SK-N-SH (cell line): ENCODE measurements at regions not wholly inside any gene's neighbourhood (a gene's known extent, or its start where the extent isn't known, plus 50 kb on each side); places are given as distances from the start of the nearest gene placed in this dataset.
A peak's percentile ranks its signal among the peaks of the same experiment; 100 is the strongest.

Experiments
- CTCF ChIA-PET: fragments of 300-600, 350-600 bp; formaldehyde crosslinking; extraction: SDS; loops from one replicate; lab custom pipeline; 2021; lab: Yijun Ruan, JAX
- POLR2A ChIA-PET: fragments of 350-600 bp; sonication (Branson Sonifier 250); formaldehyde crosslinking; extraction: SDS; loops from one replicate; lab custom pipeline; 2020; ENCODE audit warnings: antibody characterized with exemption, inconsistent platforms; lab: Yijun Ruan, JAX
- DNase-seq: peaks from one replicate; pipeline ENCODE4 v3.0.0; 2012
- H2AFZ ChIP-seq: fragments of 200-600 bp; sonication (generic); 2 replicates; pipeline ENCODE4 v1.8.1; 2016; ENCODE audit warnings: antibody characterized with exemption, mild to moderate bottlenecking, low read depth
- H3F3A ChIP-seq: fragments of 200-600 bp; sonication (generic); replicated peaks from 2 replicates; pipeline ENCODE3; 2016; ENCODE audit warnings: antibody characterized with exemption, mild to moderate bottlenecking; ENCODE audit not compliant: insufficient read depth
- H3K27ac ChIP-seq, 2 experiments: fragments of 200-500 bp in 1 of 2; fragments of 200-600 bp in 1 of 2; sonication (Bioruptor generic) in 1 of 2; sonication (generic), shearing (Covaris generic) in 1 of 2; 2 replicates each; pipeline versions ENCODE4 v1.5.1 to v1.6.1; 2014 to 2016; ENCODE audit warnings: low read depth in 2 of 2, inconsistent platforms in 1 of 2, low read length in 1 of 2, mild to moderate bottlenecking in 1 of 2, mixed read lengths in 1 of 2
- H3K27me3 ChIP-seq: fragments of 200-600 bp; sonication (generic), shearing (Covaris generic); 2 replicates; pipeline ENCODE4 v1.6.1; 2016; ENCODE audit warnings: mixed run types; ENCODE audit not compliant: insufficient read depth
- H3K36me3 ChIP-seq, 2 experiments: fragments of 200-500 bp in 1 of 2; fragments of 200-600 bp in 1 of 2; sonication (Bioruptor generic) in 1 of 2; sonication (generic) in 1 of 2; replicated peaks in 1 of 2; 2 replicates each; pipeline versions ENCODE3 to v1.5.1; 2014 to 2016; ENCODE audit warnings: low read length in 1 of 2, mild to moderate bottlenecking in 1 of 2; ENCODE audit not compliant: insufficient read depth in 2 of 2, control insufficient read depth in 1 of 2
- H3K4me1 ChIP-seq, 2 experiments: fragments of 200-500 bp in 1 of 2; fragments of 200-600 bp in 1 of 2; sonication (Bioruptor generic) in 1 of 2; sonication (generic), shearing (Covaris generic) in 1 of 2; 2 replicates each; pipeline versions ENCODE4 v1.5.1 to v1.6.1; 2014 to 2016; ENCODE audit warnings: low read depth in 1 of 2, low read length in 1 of 2, mixed run types in 1 of 2; ENCODE audit not compliant: insufficient read depth in 2 of 2, control insufficient read depth in 1 of 2
- H3K4me2 ChIP-seq: fragments of 200-600 bp; sonication (generic), shearing (Covaris generic); 2 replicates; pipeline ENCODE4 v1.6.1; 2017; ENCODE audit warnings: mixed run types
- H3K4me3 ChIP-seq, 2 experiments: fragments of 200-500 bp in 1 of 2; fragments of 200-600 bp in 1 of 2; sonication (Bioruptor generic) in 1 of 2; sonication (generic), shearing (Covaris generic) in 1 of 2; 2 replicates each; pipeline versions ENCODE4 v1.5.1 to v1.8.1; 2014 to 2016; ENCODE audit warnings: low read depth in 2 of 2, inconsistent platforms in 1 of 2, low read length in 1 of 2, mild to moderate bottlenecking in 1 of 2, mixed read lengths in 1 of 2, moderate library complexity in 1 of 2
- H3K79me2 ChIP-seq: fragments of 200-600 bp; sonication (generic); 2 replicates; pipeline ENCODE4 v1.8.1; 2017; ENCODE audit warnings: mild to moderate bottlenecking; ENCODE audit not compliant: insufficient read depth
- H3K9ac ChIP-seq: fragments of 200-600 bp; sonication (generic); 2 replicates; pipeline ENCODE4 v1.6.1; 2017; ENCODE audit warnings: mixed run types
- H3K9me2 ChIP-seq: fragments of 200-600 bp; sonication (generic); 2 replicates; pipeline ENCODE4 v1.6.1; 2017; ENCODE audit warnings: mixed run types
- H3K9me3 ChIP-seq: fragments of 200-600 bp; sonication (generic); 2 replicates; pipeline ENCODE4 v1.6.1; 2017; ENCODE audit warnings: mixed run types, mild to moderate bottlenecking, moderate library complexity
- H4K20me1 ChIP-seq: fragments of 200-600 bp; sonication (generic); 2 replicates; pipeline ENCODE4 v1.6.1; 2017; ENCODE audit warnings: mild to moderate bottlenecking, mixed run types; ENCODE audit not compliant: insufficient read depth
- CHD2 ChIP-seq: fragments of 150-350 bp; IDR thresholded peaks from 2 replicates; pipeline ENCODE4 v1.6.1; 2018; ENCODE audit warnings: low read length; ENCODE audit not compliant: partially characterized antibody
- ELF1 ChIP-seq: IDR thresholded peaks from 2 replicates; pipeline ENCODE4 v1.4.0; 2012
- EP300 ChIP-seq, 2 experiments: IDR thresholded peaks; 2 replicates each; pipeline versions ENCODE4 v1.4.0 to v1.6.1; 2012; ENCODE audit warnings: borderline replicate concordance in 1 of 2, low read depth in 1 of 2, low read length in 1 of 2
- EZH2phosphoT487 ChIP-seq: fragments of 200-600 bp; sonication (generic); IDR thresholded peaks from 2 replicates; pipeline ENCODE4 v1.6.1; 2017; ENCODE audit warnings: low read depth, mixed run types, mild to moderate bottlenecking, antibody characterized with exemption, moderate library complexity, borderline replicate concordance
- FOSL2 ChIP-seq: IDR thresholded peaks from 2 replicates; pipeline ENCODE4 v1.4.0; 2012; ENCODE audit warnings: low read depth, mild to moderate bottlenecking, moderate library complexity, borderline replicate concordance
- FOXJ3 ChIP-seq: sonication (generic); formaldehyde crosslinking; IDR thresholded peaks from 2 replicates; pipeline ENCODE4 v1.5.1; 2020; ENCODE audit warnings: mild to moderate bottlenecking, missing genetic modification reagents
- FOXM1 ChIP-seq: IDR thresholded peaks from 2 replicates; pipeline ENCODE4 v1.4.0; 2012; ENCODE audit warnings: low read depth, mild to moderate bottlenecking
- GABPA ChIP-seq: IDR thresholded peaks from 2 replicates; pipeline ENCODE4 v1.4.0; 2012; ENCODE audit warnings: low read depth, mild to moderate bottlenecking
- JUND ChIP-seq: IDR thresholded peaks from 2 replicates; pipeline ENCODE4 v1.4.0; 2012
- MXI1 ChIP-seq: IDR thresholded peaks from 2 replicates; pipeline ENCODE4 v1.6.1; 2012; ENCODE audit warnings: mild to moderate bottlenecking, low read depth, low read length, improper control_type of control experiment
- NRF1 ChIP-seq: IDR thresholded peaks from 2 replicates; pipeline ENCODE4 v1.6.1; 2012; ENCODE audit warnings: low read depth, mild to moderate bottlenecking, low read length
- RAD21 ChIP-seq: IDR thresholded peaks from 2 replicates; pipeline ENCODE4 v1.6.1; 2012; ENCODE audit warnings: mild to moderate bottlenecking, low read length
- RCOR1 ChIP-seq: fragments of 150-350 bp; IDR thresholded peaks from 2 replicates; pipeline ENCODE4 v1.6.1; 2017; ENCODE audit warnings: antibody characterized with exemption, low read length
- RFX5 ChIP-seq: IDR thresholded peaks from 2 replicates; pipeline ENCODE4 v1.6.1; 2012; ENCODE audit warnings: mild to moderate bottlenecking, improper control_type of control experiment, low read length
- RXRA ChIP-seq: IDR thresholded peaks from 2 replicates; pipeline ENCODE4 v1.4.0; 2012; ENCODE audit warnings: low read depth, mild to moderate bottlenecking, borderline replicate concordance
- SIN3A ChIP-seq: IDR thresholded peaks from 2 replicates; pipeline ENCODE4 v1.6.1; 2012; ENCODE audit warnings: low read depth, mild to moderate bottlenecking, low read length, moderate library complexity, borderline replicate concordance
- SMC3 ChIP-seq: IDR thresholded peaks from 2 replicates; pipeline ENCODE4 v1.6.1; 2012; ENCODE audit warnings: low read depth, low read length, improper control_type of control experiment
- TAF1 ChIP-seq: IDR thresholded peaks from 2 replicates; pipeline ENCODE4 v1.6.1; 2012; ENCODE audit warnings: low read depth, mild to moderate bottlenecking, low read length, moderate library complexity, borderline replicate concordance
- TEAD4 ChIP-seq: IDR thresholded peaks from 2 replicates; pipeline ENCODE4 v1.4.0; 2012; ENCODE audit warnings: mild to moderate bottlenecking, borderline replicate concordance; ENCODE audit not compliant: insufficient read depth
- WGBS: methylation state at CpG from one replicate; pipeline ENCODE4 v1.1.6; 2017; ENCODE audit warnings: low lambda C conversion rate; 5-methylcytosine and 5-hydroxymethylcytosine counted together
- TF ChIP-seq, protein P1 (sequence below): IDR thresholded peaks from 2 replicates; pipeline ENCODE4 v1.4.0; 2012; ENCODE audit warnings: low read depth
- TF ChIP-seq, protein P2 (sequence below): IDR thresholded peaks from 2 replicates; pipeline ENCODE4 v1.4.0; 2012; ENCODE audit warnings: low read depth, borderline replicate concordance
- TF ChIP-seq, protein P3 (sequence below): IDR thresholded peaks from 2 replicates; pipeline ENCODE4 v1.6.1; 2012; ENCODE audit warnings: mild to moderate bottlenecking, low read depth, low read length, moderate library complexity
- TF ChIP-seq, protein P4 (sequence below): IDR thresholded peaks from 2 replicates; pipeline ENCODE4 v1.4.0; 2012; ENCODE audit warnings: low read depth, borderline replicate concordance
- TF ChIP-seq, protein P5 (sequence below): IDR thresholded peaks from 2 replicates; pipeline ENCODE4; 2012
- TF ChIP-seq, protein P6 (sequence below): fragments of 150-350 bp; IDR thresholded peaks from 2 replicates; pipeline ENCODE4 v1.6.1; 2016; ENCODE audit warnings: mild to moderate bottlenecking, low read depth, low read length

DNA sequence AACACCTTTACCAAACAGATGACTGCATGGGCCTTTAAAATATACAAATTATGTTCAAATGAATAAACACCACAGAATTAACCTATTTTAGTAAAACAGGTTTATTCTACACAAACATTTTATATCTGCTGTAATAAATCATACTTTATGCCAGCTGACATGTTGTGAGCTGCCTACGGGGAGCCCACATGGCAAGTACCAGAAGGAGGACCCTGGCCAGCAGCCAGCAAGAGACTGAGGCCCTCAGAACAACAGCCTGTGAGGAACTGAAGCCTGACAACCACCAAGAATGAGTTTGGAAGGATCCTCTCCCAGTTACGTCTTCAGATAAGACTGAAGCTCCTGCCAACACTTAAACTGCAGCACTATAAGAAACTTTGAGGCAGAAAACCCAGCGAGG, 377.0 kb downstream of the PDGFC start:
- peak overlapping the region; percentile 17; the same call in 1 of the 2 replicates for H3K4me2 ChIP-seq
- CTCF ChIA-PET: interaction anchor here (0.6 to 1.5 kb wide), 2 partner anchors 36 to 339 kb away, joined by 3 read pairs; no protein-coding TSS in a partner anchor
- H4K20me1 ChIP-seq: no peaks in the 10 kb centered on the region
- WGBS: 18% methylated on average over 3 of the region's 3 CpGs
- H3K27me3 ChIP-seq: no peaks in the 10 kb centered on the region
- POLR2A ChIA-PET: no interaction called here
- DNase-seq: no peak
- no peak overlapping the region for H3K4me3 ChIP-seq
- peak overlapping the region in 1 of 2 experiments; percentile 7; a peak in 1 of 4 replicates for H3K27ac ChIP-seq
- H3K9ac ChIP-seq: no peak overlapping the region
- no peaks in the 10 kb centered on the region for H3K9me2 ChIP-seq
- peak overlapping the region; percentile 38; the same call in 1 of the 2 replicates for H2AFZ ChIP-seq
- H3K4me1 ChIP-seq: peaks cover 0 to 38% of the 10 kb centered on the region in 2 experiments; a peak in 3 of 4 replicates
- H3K36me3 ChIP-seq: no peaks in the 10 kb centered on the region
- H3F3A ChIP-seq: peaks cover 18% of the 10 kb centered on the region
- H3K9me3 ChIP-seq: no peaks in the 10 kb centered on the region
- H3K79me2 ChIP-seq: no peaks in the 10 kb centered on the region
- TF ChIP-seq EP300 (IDR thresholded peaks at IDR 0.05; ENCODE audit: borderline replicate concordance in 1 of 2, low read depth in 1 of 2, low read length in 1 of 2) (no peak), NRF1 (no peak), FOSL2 (no peak), SMC3 (0 out of 2 replicates have a peak, but pooled peaks have one; percentile 7), SIN3A (no peak), GABPA (no peak), CHD2 (no peak), RCOR1 (no peak), EZH2phosphoT487 (no peak), RFX5 (no peak), ELF1 (no peak), RAD21 (no peak), FOXJ3 (CRISPR knock-in tag) (no peak), MXI1 (no peak), TEAD4 (no peak), FOXM1 (no peak), RXRA (no peak), TAF1 (no peak), JUND (no peak)
- TF ChIP-seq, protein P1, sequence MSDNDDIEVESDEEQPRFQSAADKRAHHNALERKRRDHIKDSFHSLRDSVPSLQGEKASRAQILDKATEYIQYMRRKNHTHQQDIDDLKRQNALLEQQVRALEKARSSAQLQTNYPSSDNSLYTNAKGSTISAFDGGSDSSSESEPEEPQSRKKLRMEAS: no peak
- TF ChIP-seq, protein P2, sequence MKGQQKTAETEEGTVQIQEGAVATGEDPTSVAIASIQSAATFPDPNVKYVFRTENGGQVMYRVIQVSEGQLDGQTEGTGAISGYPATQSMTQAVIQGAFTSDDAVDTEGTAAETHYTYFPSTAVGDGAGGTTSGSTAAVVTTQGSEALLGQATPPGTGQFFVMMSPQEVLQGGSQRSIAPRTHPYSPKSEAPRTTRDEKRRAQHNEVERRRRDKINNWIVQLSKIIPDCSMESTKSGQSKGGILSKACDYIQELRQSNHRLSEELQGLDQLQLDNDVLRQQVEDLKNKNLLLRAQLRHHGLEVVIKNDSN: no peak
- TF ChIP-seq, protein P3, sequence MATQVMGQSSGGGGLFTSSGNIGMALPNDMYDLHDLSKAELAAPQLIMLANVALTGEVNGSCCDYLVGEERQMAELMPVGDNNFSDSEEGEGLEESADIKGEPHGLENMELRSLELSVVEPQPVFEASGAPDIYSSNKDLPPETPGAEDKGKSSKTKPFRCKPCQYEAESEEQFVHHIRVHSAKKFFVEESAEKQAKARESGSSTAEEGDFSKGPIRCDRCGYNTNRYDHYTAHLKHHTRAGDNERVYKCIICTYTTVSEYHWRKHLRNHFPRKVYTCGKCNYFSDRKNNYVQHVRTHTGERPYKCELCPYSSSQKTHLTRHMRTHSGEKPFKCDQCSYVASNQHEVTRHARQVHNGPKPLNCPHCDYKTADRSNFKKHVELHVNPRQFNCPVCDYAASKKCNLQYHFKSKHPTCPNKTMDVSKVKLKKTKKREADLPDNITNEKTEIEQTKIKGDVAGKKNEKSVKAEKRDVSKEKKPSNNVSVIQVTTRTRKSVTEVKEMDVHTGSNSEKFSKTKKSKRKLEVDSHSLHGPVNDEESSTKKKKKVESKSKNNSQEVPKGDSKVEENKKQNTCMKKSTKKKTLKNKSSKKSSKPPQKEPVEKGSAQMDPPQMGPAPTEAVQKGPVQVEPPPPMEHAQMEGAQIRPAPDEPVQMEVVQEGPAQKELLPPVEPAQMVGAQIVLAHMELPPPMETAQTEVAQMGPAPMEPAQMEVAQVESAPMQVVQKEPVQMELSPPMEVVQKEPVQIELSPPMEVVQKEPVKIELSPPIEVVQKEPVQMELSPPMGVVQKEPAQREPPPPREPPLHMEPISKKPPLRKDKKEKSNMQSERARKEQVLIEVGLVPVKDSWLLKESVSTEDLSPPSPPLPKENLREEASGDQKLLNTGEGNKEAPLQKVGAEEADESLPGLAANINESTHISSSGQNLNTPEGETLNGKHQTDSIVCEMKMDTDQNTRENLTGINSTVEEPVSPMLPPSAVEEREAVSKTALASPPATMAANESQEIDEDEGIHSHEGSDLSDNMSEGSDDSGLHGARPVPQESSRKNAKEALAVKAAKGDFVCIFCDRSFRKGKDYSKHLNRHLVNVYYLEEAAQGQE: no peak
- TF ChIP-seq, protein P4, sequence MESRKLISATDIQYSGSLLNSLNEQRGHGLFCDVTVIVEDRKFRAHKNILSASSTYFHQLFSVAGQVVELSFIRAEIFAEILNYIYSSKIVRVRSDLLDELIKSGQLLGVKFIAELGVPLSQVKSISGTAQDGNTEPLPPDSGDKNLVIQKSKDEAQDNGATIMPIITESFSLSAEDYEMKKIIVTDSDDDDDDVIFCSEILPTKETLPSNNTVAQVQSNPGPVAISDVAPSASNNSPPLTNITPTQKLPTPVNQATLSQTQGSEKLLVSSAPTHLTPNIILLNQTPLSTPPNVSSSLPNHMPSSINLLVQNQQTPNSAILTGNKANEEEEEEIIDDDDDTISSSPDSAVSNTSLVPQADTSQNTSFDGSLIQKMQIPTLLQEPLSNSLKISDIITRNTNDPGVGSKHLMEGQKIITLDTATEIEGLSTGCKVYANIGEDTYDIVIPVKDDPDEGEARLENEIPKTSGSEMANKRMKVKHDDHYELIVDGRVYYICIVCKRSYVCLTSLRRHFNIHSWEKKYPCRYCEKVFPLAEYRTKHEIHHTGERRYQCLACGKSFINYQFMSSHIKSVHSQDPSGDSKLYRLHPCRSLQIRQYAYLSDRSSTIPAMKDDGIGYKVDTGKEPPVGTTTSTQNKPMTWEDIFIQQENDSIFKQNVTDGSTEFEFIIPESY: no peak
- TF ChIP-seq, protein P5, sequence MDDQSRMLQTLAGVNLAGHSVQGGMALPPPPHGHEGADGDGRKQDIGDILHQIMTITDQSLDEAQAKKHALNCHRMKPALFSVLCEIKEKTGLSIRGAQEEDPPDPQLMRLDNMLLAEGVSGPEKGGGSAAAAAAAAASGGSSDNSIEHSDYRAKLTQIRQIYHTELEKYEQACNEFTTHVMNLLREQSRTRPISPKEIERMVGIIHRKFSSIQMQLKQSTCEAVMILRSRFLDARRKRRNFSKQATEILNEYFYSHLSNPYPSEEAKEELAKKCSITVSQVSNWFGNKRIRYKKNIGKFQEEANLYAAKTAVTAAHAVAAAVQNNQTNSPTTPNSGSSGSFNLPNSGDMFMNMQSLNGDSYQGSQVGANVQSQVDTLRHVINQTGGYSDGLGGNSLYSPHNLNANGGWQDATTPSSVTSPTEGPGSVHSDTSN: peak; percentile 58
- TF ChIP-seq, protein P6, sequence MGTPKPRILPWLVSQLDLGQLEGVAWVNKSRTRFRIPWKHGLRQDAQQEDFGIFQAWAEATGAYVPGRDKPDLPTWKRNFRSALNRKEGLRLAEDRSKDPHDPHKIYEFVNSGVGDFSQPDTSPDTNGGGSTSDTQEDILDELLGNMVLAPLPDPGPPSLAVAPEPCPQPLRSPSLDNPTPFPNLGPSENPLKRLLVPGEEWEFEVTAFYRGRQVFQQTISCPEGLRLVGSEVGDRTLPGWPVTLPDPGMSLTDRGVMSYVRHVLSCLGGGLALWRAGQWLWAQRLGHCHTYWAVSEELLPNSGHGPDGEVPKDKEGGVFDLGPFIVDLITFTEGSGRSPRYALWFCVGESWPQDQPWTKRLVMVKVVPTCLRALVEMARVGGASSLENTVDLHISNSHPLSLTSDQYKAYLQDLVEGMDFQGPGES: no peak
